DOHH2 (cell line): ENCODE measurements at regions not wholly inside any gene's neighbourhood (a gene's known extent, or its start where the extent isn't known, plus 50 kb on each side); places are given as distances from the start of the nearest gene placed in this dataset.

Experiments
- EZH2phosphoT487 ChIP-seq: fragments of 200-600 bp; sonication (generic); IDR thresholded peaks from 2 replicates; pipeline ENCODE4 v1.6.1; 2017; ENCODE audit warnings: borderline replicate concordance, mild to moderate bottlenecking, antibody characterized with exemption, low read length, moderate library complexity, mixed read lengths
- TF ChIP-seq, protein P1 (sequence below): fragments of 200-600 bp; sonication (generic); IDR thresholded peaks from one replicate; pipeline ENCODE4 v1.5.1; 2014; ENCODE audit warnings: antibody characterized with exemption, mild to moderate bottlenecking, low read depth, low read length; ENCODE audit not compliant: poor library complexity, severe bottlenecking

DNA sequence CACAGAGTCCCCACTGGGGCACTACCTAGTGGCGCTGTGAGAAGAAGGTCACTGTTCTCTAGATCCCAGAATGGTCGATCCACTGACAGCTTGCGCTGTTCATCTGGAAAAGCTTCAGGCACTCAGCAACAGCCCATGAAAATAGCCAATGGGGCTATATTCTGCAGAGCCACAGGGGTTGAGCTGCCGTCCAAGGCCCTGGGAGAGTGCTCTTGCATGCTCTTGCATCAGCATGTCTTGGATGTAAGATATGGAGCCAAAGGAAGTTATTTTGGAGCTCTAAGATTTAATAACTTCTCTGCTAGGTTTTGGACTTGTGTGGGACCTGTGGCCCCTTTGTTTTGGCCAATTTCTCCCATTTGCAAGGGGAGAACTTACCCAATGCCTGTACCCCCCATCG is 164.7 kb upstream of the HNMT start:
- TF ChIP-seq, protein P1, sequence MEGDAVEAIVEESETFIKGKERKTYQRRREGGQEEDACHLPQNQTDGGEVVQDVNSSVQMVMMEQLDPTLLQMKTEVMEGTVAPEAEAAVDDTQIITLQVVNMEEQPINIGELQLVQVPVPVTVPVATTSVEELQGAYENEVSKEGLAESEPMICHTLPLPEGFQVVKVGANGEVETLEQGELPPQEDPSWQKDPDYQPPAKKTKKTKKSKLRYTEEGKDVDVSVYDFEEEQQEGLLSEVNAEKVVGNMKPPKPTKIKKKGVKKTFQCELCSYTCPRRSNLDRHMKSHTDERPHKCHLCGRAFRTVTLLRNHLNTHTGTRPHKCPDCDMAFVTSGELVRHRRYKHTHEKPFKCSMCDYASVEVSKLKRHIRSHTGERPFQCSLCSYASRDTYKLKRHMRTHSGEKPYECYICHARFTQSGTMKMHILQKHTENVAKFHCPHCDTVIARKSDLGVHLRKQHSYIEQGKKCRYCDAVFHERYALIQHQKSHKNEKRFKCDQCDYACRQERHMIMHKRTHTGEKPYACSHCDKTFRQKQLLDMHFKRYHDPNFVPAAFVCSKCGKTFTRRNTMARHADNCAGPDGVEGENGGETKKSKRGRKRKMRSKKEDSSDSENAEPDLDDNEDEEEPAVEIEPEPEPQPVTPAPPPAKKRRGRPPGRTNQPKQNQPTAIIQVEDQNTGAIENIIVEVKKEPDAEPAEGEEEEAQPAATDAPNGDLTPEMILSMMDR = no peak
- no peak for TF ChIP-seq EZH2phosphoT487
